ENCODE measurements at regions not wholly inside any gene's neighbourhood (a gene's known extent, or its start where the extent isn't known, plus 50 kb on each side); places are given as distances from the start of the nearest gene placed in this dataset.

- Histone ChIP-seq H3K36me3 (replicated peaks in 1 of 2; ENCODE audit: control insufficient read depth in 1 of 2, insufficient read depth in 2 of 2, low read length in 2 of 2) (no peaks in the 10 kb centered on the region), H3K4me3 (replicated peaks in 1 of 3; ENCODE audit: insufficient read depth in 1 of 3, low read depth in 2 of 3, low read length in 3 of 3) (no peak overlapping the region), H3K9ac (ENCODE audit: insufficient read depth, low read depth, low read length) (no peak overlapping the region), H3K4me2 (ENCODE audit: low read depth, low read length) (no peak overlapping the region), H3K27ac (ENCODE audit: extremely low read length, insufficient read depth, low read length) (no peak overlapping the region), H3K27me3 (ENCODE audit: control insufficient read depth in 1 of 2, insufficient read depth in 2 of 2, low read length in 2 of 2) (no peaks in the 10 kb centered on the region), H3K9me3 (ENCODE audit: low read length) (peaks cover 33% of the 10 kb centered on the region), H4K20me1 (ENCODE audit: insufficient read depth, low read length) (no peaks in the 10 kb centered on the region), H3K79me2 (ENCODE audit: insufficient read depth, low read length) (no peaks in the 10 kb centered on the region), H2AFZ (ENCODE audit: low read length) (no peak overlapping the region), H3K4me1 (ENCODE audit: insufficient read depth, low read length) (no peaks in the 10 kb centered on the region)
- intact Hi-C loops (cut with micrococcal nuclease; ENCODE audit: unreplicated experiment), result no loop called here
- no peak for TF ChIP-seq NBN (conservative IDR thresholded peaks at IDR 0.05)
- TF ChIP-seq ZC3H13 (CRISPR knock-in tag; IDR thresholded peaks at IDR 0.05), result no peak
- TF ChIP-seq ZFYVE20 (CRISPR knock-in tag; IDR thresholded peaks at IDR 0.05; ENCODE audit: borderline replicate concordance, low read depth), result no peak
- TF ChIP-seq SIN3A (IDR thresholded peaks at IDR 0.05; ENCODE audit: borderline replicate concordance, low read depth, low read length), result no peak
- no peak for TF ChIP-seq ZNF75D (CRISPR knock-in tag; IDR thresholded peaks at IDR 0.05; ENCODE audit: borderline replicate concordance)
- no peak for TF ChIP-seq REPIN1 (CRISPR knock-in tag; IDR thresholded peaks at IDR 0.05; ENCODE audit: borderline replicate concordance, low read depth)
- TF ChIP-seq ZNF407 (CRISPR knock-in tag; IDR thresholded peaks at IDR 0.05; ENCODE audit: not compliant biosample characterization), result no peak
- no peak for TF ChIP-seq SP4 (CRISPR knock-in tag; IDR thresholded peaks at IDR 0.05)
- TF ChIP-seq ZFP41 (CRISPR knock-in tag; IDR thresholded peaks at IDR 0.05; ENCODE audit: borderline replicate concordance), result no peak
- TF ChIP-seq ZBTB20 (CRISPR knock-in tag; IDR thresholded peaks at IDR 0.05; ENCODE audit: borderline replicate concordance, low read depth), result no peak
- no peak for DNase-seq (ENCODE audit: low spot score)
- CTCF ChIA-PET (ENCODE audit: low intra/inter-chr PET ratio, low total read pairs), result no interaction called here
- ATAC-seq, result no peak
- no peak for FAIRE-seq
- POLR2A ChIA-PET, result no interaction called here
- no TSS peak for BruUV-seq (replicated peaks)
- 4% methylated on average over 2 of the region's 2 CpGs for WGBS (ENCODE audit: low lambda C conversion rate)
- in situ Hi-C loops (cut with HindIII; ENCODE audit: extremely low pct_ligation_motif_present, low pct_unique_long_range_greater_than_20kb), result no loop called here
Observed at GRCh38 chr16:59905131-59905530, 1171.0 kb upstream of the GOT2 start.

All from HepG2 (cell line).